ENCODE measurements at regions not wholly inside any gene's neighbourhood (a gene's known extent, or its start where the extent isn't known, plus 50 kb on each side); places are given as distances from the start of the nearest gene placed in this dataset.

GRCh38 chr2:64850642-64851041 is 138.6 kb upstream of the SLC1A4 start:
- TF ChIP-seq POU6F1 (CRISPR knock-in tag; IDR thresholded peaks at IDR 0.05; ENCODE audit: borderline replicate concordance, low read depth) (no peak), PATZ1 (CRISPR knock-in tag; IDR thresholded peaks at IDR 0.05; ENCODE audit: borderline replicate concordance) (no peak), ESRRG (CRISPR knock-in tag; IDR thresholded peaks at IDR 0.05) (no peak), TOX (CRISPR knock-in tag; IDR thresholded peaks at IDR 0.05; ENCODE audit: borderline replicate concordance) (no peak), ZNF8 (CRISPR knock-in tag; IDR thresholded peaks at IDR 0.05) (no peak), PPARA (CRISPR knock-in tag; IDR thresholded peaks at IDR 0.05; ENCODE audit: borderline replicate concordance) (no peak), ZFP30 (CRISPR knock-in tag; IDR thresholded peaks at IDR 0.05) (no peak), ZNF70 (CRISPR knock-in tag; IDR thresholded peaks at IDR 0.05) (no peak), OSR1 (CRISPR knock-in tag; IDR thresholded peaks at IDR 0.05) (no peak), ZC3H10 (CRISPR knock-in tag; IDR thresholded peaks at IDR 0.05) (no peak), ZFP3 (CRISPR knock-in tag; IDR thresholded peaks at IDR 0.05) (no peak), RARB (CRISPR knock-in tag; IDR thresholded peaks at IDR 0.05) (no peak)
- TF ChIP-seq, protein P1, sequence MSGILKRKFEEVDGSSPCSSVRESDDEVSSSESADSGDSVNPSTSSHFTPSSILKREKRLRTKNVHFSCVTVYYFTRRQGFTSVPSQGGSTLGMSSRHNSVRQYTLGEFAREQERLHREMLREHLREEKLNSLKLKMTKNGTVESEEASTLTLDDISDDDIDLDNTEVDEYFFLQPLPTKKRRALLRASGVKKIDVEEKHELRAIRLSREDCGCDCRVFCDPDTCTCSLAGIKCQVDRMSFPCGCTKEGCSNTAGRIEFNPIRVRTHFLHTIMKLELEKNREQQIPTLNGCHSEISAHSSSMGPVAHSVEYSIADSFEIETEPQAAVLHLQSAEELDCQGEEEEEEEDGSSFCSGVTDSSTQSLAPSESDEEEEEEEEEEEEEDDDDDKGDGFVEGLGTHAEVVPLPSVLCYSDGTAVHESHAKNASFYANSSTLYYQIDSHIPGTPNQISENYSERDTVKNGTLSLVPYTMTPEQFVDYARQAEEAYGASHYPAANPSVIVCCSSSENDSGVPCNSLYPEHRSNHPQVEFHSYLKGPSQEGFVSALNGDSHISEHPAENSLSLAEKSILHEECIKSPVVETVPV (CRISPR knock-in tag; IDR thresholded peaks at IDR 0.05), result no peak
- TF ChIP-seq, protein P2, sequence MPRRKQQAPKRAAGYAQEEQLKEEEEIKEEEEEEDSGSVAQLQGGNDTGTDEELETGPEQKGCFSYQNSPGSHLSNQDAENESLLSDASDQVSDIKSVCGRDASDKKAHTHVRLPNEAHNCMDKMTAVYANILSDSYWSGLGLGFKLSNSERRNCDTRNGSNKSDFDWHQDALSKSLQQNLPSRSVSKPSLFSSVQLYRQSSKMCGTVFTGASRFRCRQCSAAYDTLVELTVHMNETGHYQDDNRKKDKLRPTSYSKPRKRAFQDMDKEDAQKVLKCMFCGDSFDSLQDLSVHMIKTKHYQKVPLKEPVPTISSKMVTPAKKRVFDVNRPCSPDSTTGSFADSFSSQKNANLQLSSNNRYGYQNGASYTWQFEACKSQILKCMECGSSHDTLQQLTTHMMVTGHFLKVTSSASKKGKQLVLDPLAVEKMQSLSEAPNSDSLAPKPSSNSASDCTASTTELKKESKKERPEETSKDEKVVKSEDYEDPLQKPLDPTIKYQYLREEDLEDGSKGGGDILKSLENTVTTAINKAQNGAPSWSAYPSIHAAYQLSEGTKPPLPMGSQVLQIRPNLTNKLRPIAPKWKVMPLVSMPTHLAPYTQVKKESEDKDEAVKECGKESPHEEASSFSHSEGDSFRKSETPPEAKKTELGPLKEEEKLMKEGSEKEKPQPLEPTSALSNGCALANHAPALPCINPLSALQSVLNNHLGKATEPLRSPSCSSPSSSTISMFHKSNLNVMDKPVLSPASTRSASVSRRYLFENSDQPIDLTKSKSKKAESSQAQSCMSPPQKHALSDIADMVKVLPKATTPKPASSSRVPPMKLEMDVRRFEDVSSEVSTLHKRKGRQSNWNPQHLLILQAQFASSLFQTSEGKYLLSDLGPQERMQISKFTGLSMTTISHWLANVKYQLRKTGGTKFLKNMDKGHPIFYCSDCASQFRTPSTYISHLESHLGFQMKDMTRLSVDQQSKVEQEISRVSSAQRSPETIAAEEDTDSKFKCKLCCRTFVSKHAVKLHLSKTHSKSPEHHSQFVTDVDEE (CRISPR knock-in tag; IDR thresholded peaks at IDR 0.05), result no peak
- ATAC-seq, result no peak

DNA sequence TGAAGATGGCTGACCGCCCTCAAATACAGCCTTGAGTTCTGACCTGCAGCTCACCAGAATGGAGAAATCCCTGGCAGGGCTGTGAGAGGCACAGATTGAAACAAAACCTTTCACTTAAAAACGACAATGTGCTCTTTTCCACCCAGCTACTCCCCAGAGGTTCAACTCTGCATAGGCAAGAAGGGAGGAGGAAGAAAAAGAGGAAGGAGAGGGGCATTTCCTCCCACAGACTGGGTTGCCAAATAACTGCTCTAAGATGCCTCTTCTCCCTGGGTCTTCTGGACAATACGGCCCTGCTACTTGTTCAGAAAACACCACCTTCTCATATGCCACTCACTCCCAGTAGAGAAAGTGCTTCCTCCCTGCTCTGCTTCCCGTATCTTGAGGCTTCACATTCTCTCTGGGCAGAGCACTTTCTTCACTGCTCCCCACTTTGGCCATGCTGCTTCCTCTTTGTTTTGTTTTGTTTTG is 136.4 kb upstream of the SLC1A4 start:
- TF ChIP-seq SNAI2 (CRISPR knock-in tag; IDR thresholded peaks at IDR 0.05) (no peak), ZNF8 (CRISPR knock-in tag; IDR thresholded peaks at IDR 0.05) (no peak), ZC3H10 (CRISPR knock-in tag; IDR thresholded peaks at IDR 0.05) (no peak), GLIS3 (CRISPR knock-in tag; IDR thresholded peaks at IDR 0.05) (no peak), ARNTL (CRISPR knock-in tag; IDR thresholded peaks at IDR 0.05; ENCODE audit: borderline replicate concordance, low read depth) (no peak), TCF4 (CRISPR knock-in tag; IDR thresholded peaks at IDR 0.05; ENCODE audit: borderline replicate concordance) (no peak), CSDC2 (CRISPR knock-in tag; IDR thresholded peaks at IDR 0.05) (no peak), BACH2 (CRISPR knock-in tag; IDR thresholded peaks at IDR 0.05; ENCODE audit: borderline replicate concordance) (no peak), PATZ1 (CRISPR knock-in tag; IDR thresholded peaks at IDR 0.05; ENCODE audit: borderline replicate concordance) (no peak), CREB5 (CRISPR knock-in tag; IDR thresholded peaks at IDR 0.05; ENCODE audit: low read depth) (no peak), TOX (CRISPR knock-in tag; IDR thresholded peaks at IDR 0.05; ENCODE audit: borderline replicate concordance) (no peak), ZNF565 (CRISPR knock-in tag; conservative IDR thresholded peaks at IDR 0.05; ENCODE audit: low read depth) (no peak), POU6F1 (CRISPR knock-in tag; IDR thresholded peaks at IDR 0.05; ENCODE audit: borderline replicate concordance, low read depth) (no peak), ZNF70 (CRISPR knock-in tag; IDR thresholded peaks at IDR 0.05) (no peak)
- TF ChIP-seq, protein P2 (CRISPR knock-in tag; IDR thresholded peaks at IDR 0.05), result no peak
- ATAC-seq, result no peak

Data from SK-N-SH treated with all-trans-retinoic acid at 6 μM for 48 hours (cell line).